HEK293 (cell line): ENCODE measurements at regions not wholly inside any gene's neighbourhood (a gene's known extent, or its start where the extent isn't known, plus 50 kb on each side); places are given as distances from the start of the nearest gene placed in this dataset.

Source experiments
- YY1 ChIP-seq: fragments of 450-650 bp; formaldehyde crosslinking; IDR thresholded peaks from 2 replicates; pipeline ENCODE4 v1.5.1; 2018; ENCODE audit warnings: missing biosample characterization, missing genetic modification characterization
- TF ChIP-seq, protein P1 (sequence below): IDR thresholded peaks from 2 replicates; pipeline ENCODE4 v1.6.1; 2011; ENCODE audit warnings: mild to moderate bottlenecking, low read depth, low read length, borderline replicate concordance

DNA sequence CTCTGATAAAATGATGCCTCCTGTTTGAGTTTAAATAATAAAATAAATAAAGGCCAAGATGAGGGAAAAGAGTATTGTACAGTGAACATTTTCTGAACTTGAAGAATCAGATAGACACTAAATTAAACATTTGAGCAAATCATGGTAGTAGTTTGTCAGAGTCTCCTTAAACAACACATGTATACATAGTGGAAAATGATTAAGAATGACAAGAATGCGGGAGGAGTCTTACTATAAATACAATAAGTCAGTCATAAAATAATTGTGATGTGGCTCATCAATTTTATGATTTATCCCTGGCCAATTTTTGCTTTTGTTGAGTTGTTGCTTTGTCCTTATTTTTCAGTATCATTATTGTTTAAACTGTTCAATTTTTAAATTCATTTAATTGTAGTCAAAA, 158.0 kb upstream of the TMC3 start:
- no peak for TF ChIP-seq YY1 (tag by site-specific recombination)
- TF ChIP-seq, protein P1, sequence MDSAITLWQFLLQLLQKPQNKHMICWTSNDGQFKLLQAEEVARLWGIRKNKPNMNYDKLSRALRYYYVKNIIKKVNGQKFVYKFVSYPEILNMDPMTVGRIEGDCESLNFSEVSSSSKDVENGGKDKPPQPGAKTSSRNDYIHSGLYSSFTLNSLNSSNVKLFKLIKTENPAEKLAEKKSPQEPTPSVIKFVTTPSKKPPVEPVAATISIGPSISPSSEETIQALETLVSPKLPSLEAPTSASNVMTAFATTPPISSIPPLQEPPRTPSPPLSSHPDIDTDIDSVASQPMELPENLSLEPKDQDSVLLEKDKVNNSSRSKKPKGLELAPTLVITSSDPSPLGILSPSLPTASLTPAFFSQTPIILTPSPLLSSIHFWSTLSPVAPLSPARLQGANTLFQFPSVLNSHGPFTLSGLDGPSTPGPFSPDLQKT = no peak
